ENCODE measurements at regions not wholly inside any gene's neighbourhood (a gene's known extent, or its start where the extent isn't known, plus 50 kb on each side); places are given as distances from the start of the nearest gene placed in this dataset.

DNA sequence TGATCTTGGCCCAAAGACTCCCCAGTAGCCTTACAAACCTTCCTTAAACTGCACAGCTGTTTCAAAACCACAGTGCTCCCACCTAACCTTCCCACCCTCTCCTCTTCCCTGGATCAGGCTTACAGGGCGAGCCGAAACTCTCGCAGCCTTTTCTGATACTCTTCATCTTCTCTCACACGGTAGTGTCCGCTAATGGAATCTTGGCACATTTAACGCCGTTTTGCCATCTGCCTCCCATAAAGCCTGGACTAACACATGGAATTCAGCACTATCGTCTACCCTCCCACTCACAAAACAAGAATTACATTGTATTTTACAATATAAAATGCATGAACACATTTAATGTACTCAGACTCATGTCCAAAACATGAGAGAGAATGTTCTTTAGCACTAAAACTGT, 135.9 kb downstream of the RAP2A start:
- TF ChIP-seq EZH2 (IDR thresholded peaks at IDR 0.05; ENCODE audit: borderline replicate concordance) (no peak), CTCF (IDR thresholded peaks at IDR 0.05; ENCODE audit: poor library complexity) (no peak), EZH2phosphoT487 (IDR thresholded peaks at IDR 0.05; ENCODE audit: low read depth, severe bottlenecking, unreplicated experiment) (no peak)

Measured in hepatocyte (in vitro differentiated cells).